Kidney capillary endothelial cell (primary cell): ENCODE measurements at regions not wholly inside any gene's neighbourhood (a gene's known extent, or its start where the extent isn't known, plus 50 kb on each side); places are given as distances from the start of the nearest gene placed in this dataset.
A peak's percentile ranks its signal among the peaks of the same experiment; 100 is the strongest.
"Not testable (repeated sequence)": the region's sequence is repeated elsewhere in the genome, so short reads cannot be mapped to it uniquely, and the experiment has no call there.

Experiments
- DNase-seq: peaks from one replicate; pipeline ENCODE4 v3.0.0-alpha.2; 2018; ENCODE audit warnings: low spot score

DNA sequence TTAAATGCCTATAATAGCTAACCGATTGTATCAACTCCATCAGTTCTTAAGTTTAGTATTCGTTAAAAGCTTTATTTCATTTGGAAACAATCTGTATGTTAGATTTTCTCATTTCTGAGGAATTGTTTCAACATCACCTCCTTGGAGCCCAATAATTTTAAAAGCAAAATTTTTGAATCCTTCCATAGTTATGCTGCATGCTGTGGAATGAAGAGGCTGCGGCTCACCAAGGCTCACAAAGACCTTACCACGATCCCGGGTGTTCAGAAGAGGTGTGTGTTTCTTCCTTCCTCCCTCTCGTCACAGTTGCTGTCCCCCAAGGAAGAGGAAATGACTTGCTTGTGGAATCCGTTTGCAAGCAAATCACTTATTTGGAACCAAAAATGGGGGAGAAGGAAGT lies 143.8 kb downstream of the FGF1 start:
- DNase-seq: peak; percentile 82

DNA sequence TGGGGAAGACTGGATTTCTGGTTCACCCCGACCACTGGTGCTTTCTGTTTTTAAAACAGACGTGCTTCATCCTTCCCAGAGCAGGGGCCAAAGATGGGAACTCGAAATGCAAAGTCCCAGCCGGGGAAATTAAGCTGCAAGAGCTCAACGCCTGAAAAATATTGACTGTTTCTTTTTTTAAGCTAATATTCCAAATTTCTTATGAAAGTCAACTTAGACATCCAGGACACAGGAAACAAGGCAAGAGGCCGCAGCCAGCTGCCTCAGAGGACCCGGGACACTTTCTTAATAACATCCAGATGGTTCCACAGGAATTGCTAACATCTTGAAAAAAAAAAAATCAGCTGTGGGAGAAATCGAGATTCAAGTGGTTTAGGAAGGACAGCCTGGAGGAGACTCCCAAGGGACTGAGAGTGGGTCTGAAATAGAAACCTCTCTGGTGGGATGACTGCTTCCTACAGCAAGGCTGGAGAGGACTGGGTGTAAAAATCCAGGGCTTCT lies 144.9 kb downstream of the FGF1 start:
- no peak for DNase-seq

DNA sequence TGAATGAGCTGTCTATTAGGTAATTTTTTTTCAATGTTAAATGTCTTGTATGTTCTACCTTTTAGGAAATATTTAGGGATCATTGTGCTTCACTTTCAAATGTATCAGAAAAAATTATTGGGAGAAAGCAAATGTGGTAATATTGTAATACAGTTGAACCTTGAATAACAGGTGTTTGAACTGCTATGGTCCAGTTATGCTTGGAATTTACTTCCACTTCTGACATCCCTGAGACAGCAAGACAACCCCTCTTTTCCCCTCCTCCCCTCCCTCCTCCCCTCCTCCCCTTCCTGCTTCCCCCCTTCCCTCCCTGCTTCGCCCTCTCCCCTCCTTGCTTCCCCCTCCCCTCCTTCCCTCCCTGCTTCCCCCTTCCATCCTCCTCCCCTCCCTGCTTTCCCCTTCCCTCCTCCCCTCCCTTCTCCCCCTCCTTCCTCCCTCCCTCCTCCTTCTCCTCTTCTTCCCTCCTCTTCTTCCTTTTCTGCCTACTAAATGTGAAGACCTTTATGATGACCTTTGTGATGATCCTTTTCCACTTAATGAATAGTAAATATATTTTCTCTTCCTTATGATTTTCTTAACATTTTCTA lies 146.6 kb downstream of the FGF1 start:
- DNase-seq: no peak

DNA sequence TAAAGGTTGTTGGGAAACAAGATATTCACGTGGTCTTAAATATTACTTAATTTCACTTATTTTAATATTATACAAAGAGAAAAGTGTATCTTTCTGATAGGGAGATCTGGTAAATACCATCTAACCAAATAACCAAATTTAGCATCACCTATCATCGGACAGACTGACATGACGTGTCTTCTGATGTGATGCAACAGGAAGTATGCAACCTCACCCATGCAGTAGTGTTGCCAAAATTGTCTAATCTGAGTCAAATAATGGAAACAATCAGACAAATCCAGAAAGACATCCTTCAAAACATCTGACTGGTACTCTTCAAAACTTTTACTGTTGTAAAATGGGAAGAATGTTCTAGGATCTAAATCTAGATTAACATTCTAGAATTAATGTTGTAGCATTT lies 148.0 kb downstream of the FGF1 start:
- no peak for DNase-seq

DNA sequence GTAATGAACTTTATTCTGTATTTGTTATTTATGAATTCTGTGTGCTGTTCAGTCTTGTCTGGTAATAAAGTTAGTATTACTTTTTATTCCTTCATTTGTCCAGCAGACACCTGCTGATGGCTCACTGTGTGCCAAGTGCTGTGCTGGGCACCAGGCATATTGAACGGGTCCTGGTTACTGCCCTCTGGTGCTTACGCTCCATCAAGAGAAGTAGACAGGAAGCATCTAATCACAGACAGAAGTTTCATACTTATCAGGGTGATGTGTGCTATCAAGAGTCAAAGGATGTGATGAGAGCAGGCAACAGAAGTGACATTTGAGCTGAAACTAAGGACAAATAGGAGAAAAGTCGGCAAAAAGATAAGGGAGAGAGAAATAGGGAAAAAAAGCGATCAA lies 153.1 kb downstream of the FGF1 start:
- DNase-seq: no peak

DNA sequence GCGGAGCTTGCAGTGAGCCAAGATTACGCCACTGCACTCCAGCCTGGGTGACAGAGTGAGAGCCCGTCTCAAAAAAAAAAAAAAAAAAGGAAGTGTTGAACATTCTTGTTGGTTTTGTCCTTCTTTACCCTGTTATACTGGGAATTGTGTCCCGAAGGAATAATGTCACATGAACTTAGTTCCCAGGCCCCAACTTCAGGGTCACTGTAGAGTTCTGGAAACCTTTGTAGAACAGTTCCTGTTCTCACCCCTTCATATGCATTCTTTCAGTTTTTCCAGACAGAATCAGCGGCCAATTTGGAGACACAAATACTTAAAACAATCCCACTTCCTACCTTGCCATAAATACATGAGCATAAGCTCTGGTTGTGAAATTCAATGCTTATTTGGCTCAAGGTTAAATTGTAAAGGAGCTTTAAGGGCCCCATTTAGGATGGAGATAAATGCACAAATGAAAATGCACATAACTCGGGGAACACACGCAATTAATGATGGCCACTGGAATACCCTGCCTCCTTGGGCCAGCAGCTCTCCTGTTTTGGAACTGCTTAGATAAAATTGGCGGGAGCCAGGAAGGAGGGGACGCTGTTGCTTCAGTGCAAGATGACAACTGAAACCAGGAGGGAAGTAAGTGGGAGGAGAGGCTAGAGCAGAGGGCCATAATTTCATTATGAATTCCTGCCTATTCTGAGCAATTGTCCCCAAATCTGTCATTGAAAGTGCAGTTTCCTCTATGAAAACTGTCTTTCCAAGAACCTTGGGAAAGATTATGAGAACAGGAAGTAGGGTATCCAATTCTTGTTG lies 153.7 kb downstream of the FGF1 start:
- no peak for DNase-seq

DNA sequence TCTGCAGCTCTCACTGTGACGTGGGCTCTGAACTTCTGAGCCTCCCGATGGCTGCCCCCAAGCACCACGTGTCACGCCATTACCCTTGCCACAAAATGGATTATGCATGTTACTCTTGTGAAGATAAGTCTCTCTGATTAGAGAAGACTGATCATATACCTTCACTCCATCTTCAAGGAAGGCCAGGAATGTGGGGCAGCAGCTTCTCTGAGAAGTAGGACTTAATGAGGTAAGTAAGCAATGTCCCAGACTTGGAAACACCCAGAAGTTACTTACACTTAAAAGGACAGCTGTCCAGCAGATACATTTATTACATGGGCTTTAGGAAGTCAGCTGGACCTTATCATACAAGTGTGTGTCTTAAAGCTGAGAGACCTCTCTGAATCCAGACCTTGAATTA lies 155.0 kb downstream of the FGF1 start:
- DNase-seq: no peak

DNA sequence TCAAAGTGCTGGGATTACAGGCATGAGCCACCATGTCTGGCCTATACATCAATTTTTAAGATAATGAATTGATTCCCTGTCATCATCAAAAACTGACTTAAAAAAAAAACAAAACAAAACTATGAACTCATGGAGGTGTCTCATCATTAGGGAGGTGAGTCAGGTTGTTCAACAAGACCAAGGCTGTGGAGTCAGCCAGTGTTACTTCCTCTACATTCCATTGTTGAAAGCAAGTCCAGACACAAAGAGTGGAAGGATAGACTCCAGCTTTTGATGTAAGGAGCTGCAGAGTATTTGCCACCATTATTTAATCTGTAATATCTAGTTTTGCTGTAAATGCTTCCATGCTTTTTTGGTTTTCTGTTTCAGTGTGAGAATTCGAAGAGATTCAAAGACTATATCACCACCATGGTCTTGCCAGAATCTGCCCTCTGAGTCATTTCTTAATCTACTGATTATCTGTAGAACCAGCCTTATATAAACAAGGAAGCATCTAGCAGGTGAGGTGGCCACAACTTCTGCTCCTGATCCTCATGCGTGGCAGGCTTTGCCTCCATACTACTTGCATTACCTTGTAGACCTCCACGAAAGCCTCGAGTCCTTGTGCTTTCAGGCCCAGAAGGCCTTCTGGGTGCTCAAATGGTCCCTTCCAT lies 156.1 kb downstream of the FGF1 start:
- peak; percentile 97 for DNase-seq

DNA sequence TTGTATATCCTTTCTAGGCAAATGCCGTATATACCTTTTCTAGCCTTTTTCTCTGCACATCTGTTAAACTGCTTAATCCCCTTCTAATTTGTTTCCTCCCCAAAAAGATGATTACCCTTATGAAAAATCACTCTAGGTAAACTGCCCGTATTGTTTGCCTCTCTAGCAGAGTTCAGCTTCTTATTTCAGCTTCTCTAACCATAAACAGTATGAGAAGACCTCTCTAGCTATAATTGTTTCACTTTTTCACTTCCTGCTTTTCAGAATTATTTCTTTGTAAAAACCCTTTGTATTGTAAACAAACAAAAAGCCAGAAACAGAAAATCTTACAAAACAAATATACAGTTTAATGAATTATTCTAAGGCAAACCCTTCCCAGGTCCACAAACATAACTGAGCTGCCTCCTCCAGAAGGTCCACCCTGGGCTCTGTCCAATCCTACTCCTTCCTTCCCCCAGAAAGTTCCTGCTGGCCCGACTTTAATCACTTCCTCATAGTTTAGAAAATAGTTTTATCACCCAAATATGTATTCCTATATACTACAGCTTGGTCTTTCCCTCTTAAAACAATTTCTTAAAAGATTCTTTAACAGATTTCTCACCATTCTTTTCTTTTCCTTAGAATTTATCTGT lies 158.1 kb downstream of the FGF1 start:
- DNase-seq: no peak

DNA sequence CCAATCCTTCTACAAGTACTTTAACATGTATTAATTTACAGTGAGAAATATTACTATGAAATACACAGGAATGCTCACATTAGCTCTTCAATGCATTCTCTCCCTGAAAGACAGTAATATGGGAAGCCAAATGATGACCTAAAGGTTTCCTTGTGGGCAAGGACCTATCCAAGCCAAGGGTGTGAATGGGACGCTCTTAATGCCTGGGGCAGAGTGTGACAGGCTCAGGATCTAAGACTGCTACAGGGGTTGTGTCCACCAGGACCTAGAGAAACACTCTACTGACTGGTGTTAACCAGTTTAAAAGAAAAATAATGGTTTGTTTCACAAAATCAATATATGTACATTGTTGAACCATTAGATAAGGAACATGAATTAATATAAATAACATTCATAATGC lies 158.7 kb downstream of the FGF1 start:
- no peak for DNase-seq

DNA sequence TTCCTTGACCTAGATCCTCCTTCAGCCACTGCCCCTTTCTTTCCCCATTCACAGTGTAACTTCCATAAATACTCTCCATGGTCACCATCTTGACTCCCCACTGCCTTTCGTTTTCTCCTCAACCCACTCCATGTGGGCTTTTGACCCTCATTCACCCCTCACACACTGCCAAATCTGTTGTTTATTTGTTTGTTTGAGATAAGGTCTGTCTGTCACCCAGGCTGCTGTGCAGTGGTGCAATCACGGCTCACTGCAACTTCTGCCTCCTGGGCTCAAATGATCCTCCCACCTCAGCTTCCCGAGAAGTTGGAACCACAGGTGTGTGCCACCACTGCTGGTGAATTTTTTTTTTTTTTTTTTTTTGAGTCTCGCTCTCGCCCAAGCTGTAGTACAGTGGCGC lies 162.9 kb downstream of the FGF1 start:
- DNase-seq: no peak

DNA sequence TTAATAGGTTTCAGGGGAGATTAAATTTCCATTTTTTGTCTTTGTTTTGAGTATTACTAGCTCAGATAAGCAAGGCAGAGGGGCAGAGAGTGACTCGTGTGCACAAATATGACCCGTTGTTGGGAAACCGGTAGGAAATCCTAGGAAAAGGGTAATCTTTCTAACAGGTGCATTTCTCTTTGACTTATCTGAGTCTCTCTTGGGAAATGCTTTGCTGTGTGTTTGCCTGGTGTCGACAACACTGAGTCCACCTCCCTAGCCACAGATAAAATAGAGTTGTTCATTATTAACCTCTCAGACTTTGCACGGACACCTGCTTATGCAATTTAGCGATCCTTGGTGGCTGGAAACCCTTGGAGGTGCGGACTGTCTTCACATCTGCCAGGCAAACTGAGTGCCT lies 164.2 kb downstream of the FGF1 start:
- no peak for DNase-seq

DNA sequence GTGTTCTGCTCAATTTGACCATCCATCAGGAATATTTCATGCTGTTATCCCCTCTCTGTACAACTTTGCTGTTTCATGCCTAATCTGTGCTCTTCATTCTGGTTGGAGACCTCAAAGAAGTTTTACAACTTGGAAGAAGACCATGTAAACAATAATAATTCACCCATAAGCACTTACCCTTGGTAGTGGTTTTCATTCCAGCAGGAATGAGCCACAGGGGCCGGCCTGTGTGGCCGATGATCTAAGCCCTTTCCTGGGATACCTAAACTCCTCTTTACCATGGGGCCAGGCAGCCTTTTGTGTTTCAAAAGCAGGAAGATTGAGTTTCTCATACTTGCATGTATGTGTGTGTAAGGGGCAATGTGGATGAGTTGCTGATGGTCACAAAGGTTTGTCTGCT lies 165.0 kb downstream of the FGF1 start:
- no peak for DNase-seq

DNA sequence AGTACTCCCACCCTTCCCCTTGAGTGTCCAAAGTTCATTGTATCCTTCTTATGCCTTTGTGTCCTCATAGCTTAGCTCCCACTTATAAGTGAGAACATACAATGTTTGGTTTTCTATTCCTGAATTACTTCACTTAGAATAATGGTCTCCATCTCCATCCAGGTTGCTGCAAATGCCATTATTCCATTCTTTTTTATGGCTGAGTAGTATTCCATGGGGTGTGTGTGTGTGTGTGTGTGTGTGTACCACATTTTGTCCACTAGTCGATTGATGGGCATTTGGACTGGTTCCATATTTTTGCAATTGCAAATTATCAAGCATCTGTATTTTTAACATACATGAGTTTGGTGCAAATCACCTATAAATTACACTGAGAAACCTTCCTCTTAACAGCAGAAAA lies 166.0 kb downstream of the FGF1 start:
- DNase-seq: not testable (repeated sequence)

DNA sequence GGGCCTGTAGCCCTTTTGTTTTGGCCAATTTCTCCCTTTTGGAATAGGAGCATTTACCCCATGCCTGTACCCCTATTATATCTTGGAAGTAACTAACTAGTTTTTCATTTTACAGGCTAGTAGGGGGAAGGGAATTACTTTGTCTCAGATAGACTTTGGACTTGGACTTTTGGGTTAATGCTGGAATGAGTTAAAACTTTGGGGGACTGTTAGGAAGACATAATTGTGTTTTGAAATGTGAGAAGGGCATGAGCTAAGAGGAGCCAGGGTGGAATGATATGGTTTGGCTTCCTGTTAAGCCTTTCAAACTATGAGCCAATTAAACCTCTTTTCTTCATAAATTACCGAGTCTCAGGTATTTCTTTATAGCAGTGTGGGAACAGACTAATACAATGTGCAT lies 168.1 kb downstream of the FGF1 start:
- DNase-seq: no peak

DNA sequence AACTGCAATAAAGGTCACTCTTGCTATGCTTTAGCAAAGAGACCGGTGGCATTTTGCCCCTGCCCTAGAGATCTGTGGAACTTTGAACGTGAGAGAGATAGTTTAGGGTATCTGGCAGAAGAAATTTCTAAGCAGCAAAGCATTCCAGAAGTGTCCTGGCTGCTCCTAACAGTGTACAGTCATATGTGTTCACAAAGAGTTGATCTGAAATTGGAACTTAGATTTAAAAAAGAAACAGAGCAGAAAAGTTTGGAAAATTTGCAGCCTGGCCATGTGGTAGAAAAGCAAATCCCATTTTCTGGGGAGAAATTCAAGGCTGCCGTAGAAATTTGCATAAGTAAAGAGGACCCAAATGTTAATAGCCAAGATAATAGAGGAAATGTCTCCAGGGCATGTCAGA lies 169.2 kb downstream of the FGF1 start:
- no peak for DNase-seq

DNA sequence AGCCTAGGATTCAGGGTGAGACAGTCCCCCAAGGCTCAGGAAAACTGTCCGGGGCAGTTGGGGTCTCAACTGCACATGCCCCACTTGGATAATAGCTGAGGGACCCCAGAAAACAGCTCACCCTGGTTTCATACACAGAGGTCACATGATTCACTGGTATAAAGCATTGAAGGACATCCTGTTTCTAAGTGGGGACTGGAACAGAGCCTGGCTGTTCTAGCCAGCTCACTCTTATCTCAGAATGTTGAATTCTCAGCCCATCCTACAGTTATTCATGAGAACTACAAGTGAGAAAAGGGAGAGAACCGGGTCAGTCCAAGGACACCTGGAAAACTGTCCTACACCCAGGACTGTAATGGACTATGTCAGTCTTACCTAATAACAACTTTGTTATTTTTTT lies 170.9 kb downstream of the FGF1 start:
- no peak for DNase-seq

DNA sequence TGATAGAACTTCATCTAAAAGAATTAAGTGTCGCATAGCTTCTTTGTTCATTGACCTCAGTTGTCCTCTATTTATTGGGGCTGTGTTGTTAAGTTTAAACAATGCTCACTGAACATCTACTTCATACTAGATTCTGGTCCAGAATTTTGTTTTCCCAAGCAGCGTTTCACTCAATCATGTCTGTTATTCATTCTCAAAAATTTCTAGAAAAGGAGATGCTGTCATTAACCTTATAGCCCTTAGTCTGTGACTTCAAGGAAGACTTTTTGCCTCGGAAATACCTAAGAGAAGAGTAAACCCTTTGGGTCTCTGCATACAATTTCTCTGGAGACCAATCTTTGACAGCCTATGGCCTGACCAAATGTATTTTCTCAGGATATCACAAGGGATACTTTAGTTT lies 171.7 kb downstream of the FGF1 start:
- DNase-seq: no peak

DNA sequence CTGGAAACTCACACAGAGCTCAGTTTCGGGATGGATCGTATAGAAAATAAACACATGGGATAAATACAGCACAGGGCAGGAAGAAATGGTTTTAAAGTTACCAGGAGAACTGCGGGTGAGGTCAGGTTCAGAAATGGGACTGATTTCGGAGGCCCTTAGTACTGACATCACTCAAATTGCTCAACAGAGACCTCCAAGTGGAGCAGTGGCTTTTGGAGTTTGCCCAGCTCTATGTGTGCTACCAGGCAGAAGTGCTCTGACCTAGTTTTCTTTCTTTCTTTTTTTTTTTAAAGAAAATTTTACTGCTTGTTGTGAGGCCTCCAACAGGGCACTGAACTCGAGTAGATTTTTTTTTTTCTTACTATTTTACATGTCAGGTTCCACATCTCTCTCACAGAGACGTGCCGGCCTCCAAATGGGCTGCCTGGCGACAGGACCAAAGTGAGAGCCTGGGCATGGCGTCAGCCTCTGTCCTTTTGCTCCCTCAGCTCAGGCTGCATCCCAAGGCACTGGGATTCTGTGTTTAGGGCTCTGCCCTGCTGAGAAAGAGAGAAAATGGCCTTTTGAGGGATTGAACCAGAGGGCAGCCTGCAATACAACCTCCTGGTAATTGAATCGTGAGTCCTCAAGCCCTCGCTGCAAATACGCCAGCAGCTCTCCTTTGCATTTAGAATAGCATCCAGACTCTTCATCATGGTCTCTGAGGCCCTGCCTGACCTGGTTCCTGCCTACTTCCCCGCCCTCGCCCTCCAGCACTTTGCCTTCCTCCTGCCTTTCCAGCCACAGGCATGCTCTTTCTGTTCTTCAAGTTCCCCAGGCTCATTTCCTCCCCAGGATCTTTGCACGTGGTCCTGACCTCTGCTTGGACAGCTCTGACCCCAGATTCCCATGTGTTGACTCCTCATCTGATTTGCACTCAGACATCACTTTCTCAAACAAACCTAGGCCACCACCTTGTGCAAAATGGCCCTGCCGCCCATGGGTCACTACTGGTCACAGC lies 173.5 kb downstream of the FGF1 start:
- no peak for DNase-seq

DNA sequence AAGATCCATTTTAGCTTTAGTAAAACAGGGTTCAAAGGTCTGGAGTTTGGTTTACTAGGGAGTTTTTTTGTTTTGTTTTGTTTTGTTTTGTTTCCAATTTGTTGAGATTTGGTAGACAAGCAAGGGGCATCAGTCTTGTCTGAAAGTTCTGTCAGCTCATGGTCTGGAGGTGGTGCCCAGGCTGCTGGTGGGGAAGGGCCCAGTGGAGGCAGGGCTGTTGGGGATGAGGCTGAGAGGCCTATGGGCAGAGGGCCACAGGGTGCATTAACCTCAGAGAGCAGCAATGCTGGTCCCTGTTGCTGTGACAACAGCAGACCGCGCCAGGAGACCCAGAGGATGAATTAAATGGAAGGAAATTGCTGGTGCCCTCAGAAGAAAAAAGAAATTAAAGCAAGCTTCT lies 174.5 kb downstream of the FGF1 start:
- DNase-seq: no peak

DNA sequence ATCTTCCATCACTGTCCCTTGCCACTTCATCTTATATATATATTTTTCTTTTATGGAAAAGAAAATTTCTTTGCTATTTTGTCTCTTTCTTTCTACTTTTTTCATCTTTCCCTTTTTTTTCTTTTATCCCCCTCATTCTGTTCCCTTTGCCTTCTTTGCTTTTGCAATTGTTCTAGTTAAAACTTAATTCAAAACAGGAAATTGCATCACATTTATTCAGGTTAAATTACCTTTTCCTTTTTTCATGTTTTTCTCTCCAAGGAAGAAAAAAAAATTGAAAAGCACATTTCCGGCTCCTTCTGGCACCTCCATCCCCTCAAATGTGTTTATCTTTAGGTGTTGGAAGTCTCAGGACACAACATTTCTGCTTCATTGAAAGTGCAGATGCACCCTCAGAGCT lies 176.9 kb downstream of the FGF1 start:
- no peak for DNase-seq

DNA sequence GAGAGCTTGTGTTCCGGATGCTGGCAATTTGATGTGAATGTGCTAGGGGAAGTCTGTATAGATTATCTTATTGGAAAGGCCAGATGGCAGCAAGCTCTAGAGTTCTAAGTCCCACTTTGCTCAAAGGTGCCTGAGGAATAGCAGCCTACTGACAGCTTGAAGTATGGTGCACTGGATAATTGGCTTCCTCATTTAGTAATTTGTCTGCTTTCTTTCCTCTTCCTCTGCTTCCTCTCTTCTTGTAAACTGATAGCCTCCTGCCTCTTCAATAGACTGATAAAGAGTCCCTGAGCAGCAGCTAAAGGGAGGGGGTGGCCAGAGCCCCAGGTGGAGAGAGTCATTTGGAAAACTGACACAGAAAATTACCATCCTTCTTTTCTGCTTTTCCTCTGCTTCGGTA lies 177.3 kb downstream of the FGF1 start:
- DNase-seq: no peak
